ENCODE measurements at regions not wholly inside any gene's neighbourhood (a gene's known extent, or its start where the extent isn't known, plus 50 kb on each side); places are given as distances from the start of the nearest gene placed in this dataset.
"Not testable (repeated sequence)": the region's sequence is repeated elsewhere in the genome, so short reads cannot be mapped to it uniquely, and the experiment has no call there.

GRCh38 chr6:14598017-14598864, 480.7 kb downstream of the CD83 start:
- Histone ChIP-seq H3K9ac (ENCODE audit: extremely low read depth, insufficient read length, low read length) (no peak overlapping the region), H3K79me2 (ENCODE audit: insufficient read depth, low read length) (no peaks in the 10 kb centered on the region), H3K14ac (ENCODE audit: insufficient read depth, low read length) (no peak overlapping the region), H4K91ac (ENCODE audit: insufficient read length, low read depth, low read length) (no peak overlapping the region), H4K8ac (replicated peaks; ENCODE audit: insufficient read length, low read depth, low read length) (no peak overlapping the region), H3T11ph (ENCODE audit: low read length) (no peak overlapping the region), H2BK12ac (ENCODE audit: insufficient read length, low read depth, low read length) (no peak overlapping the region), H3K4me2 (ENCODE audit: insufficient read depth, insufficient read length, low read length) (no peak overlapping the region), H2BK20ac (ENCODE audit: low read depth, low read length, poor library complexity, severe bottlenecking) (no peak overlapping the region), H4K20me1 (ENCODE audit: control insufficient read depth, insufficient read depth, insufficient read length) (no peaks in the 10 kb centered on the region), H2AFZ (ENCODE audit: low read length) (no peak overlapping the region), H2BK120ac (ENCODE audit: low read depth, low read length, poor library complexity, severe bottlenecking) (no peak overlapping the region), H2AK5ac (ENCODE audit: insufficient read length, low read length) (no peak overlapping the region), H3K23me2 (ENCODE audit: insufficient read length, low read depth, low read length, poor library complexity, severe bottlenecking) (no peaks in the 10 kb centered on the region), H3K9me3 (ENCODE audit: control insufficient read depth, low read depth, low read length) (no peaks in the 10 kb centered on the region), H3K79me1 (ENCODE audit: insufficient read depth, low read depth, low read length, poor library complexity, severe bottlenecking) (no peaks in the 10 kb centered on the region), H3K4ac (ENCODE audit: low read depth, low read length) (no peak overlapping the region), H3K18ac (ENCODE audit: insufficient read length, low read depth, low read length) (no peak overlapping the region), H4K5ac (ENCODE audit: insufficient read length, low read depth, low read length) (no peak overlapping the region), H3K27ac (ENCODE audit: insufficient read length, low read depth, low read length) (peak overlapping the region; percentile 3), H3K27me3 (ENCODE audit: insufficient read depth, low read length) (no peaks in the 10 kb centered on the region), H2BK15ac (ENCODE audit: low read depth, low read length) (no peak overlapping the region), H3K23ac (ENCODE audit: insufficient read length, low read depth, low read length) (no peak overlapping the region), H2BK5ac (ENCODE audit: insufficient read length, low read length) (no peak overlapping the region), H3K4me1 (ENCODE audit: insufficient read depth, low read length) (peaks cover 12% of the 10 kb centered on the region), H3K56ac (ENCODE audit: insufficient read length, low read depth, low read length) (no peak overlapping the region)
- H3K27ac Mint-ChIP-seq = peak overlapping the region in 2 of 3 experiments; percentile 2 to 61; a peak in 3 of 7 replicates
- H3K9me3 Mint-ChIP-seq = no peaks in the 10 kb centered on the region; a peak in 1 of 5 replicates
- WGBS (ENCODE audit: extremely low coverage, insufficient read length, low lambda C conversion rate) = no CpG with 5 or more reads among the region's 6 CpGs
- no peak for DNase-seq
- peaks cover 0 to 9% (median 2%) of the 10 kb centered on the region in 3 experiments; a peak in 2 of 7 replicates for H3K36me3 Mint-ChIP-seq (ENCODE audit: insufficient read depth in 1 of 3, low read depth in 3 of 3)
- no peaks in the 10 kb centered on the region for H3K27me3 Mint-ChIP-seq (ENCODE audit: low read depth)
- H3K4me3 Mint-ChIP-seq = no peak overlapping the region; a peak in 1 of 5 replicates
- TF ChIP-seq CTCF (conservative IDR thresholded peaks at IDR 0.05) = no peak
- H3K4me1 Mint-ChIP-seq = peaks cover 44 to 51% of the 10 kb centered on the region in 2 experiments

GRCh38 chr6:14600306-14600705, 482.7 kb downstream of the CD83 start:
- not testable (repeated sequence) for H2BK120ac ChIP-seq (ENCODE audit: low read depth, low read length, poor library complexity, severe bottlenecking); H3K9me3 Mint-ChIP-seq; H2AFZ ChIP-seq (ENCODE audit: low read length); H3K14ac ChIP-seq (ENCODE audit: insufficient read depth, low read length); H2BK15ac ChIP-seq (ENCODE audit: low read depth, low read length); DNase-seq; H2BK12ac ChIP-seq (ENCODE audit: insufficient read length, low read depth, low read length); H2AK5ac ChIP-seq (ENCODE audit: insufficient read length, low read length); H3K18ac ChIP-seq (ENCODE audit: insufficient read length, low read depth, low read length); H3K27me3 Mint-ChIP-seq (ENCODE audit: low read depth); H3K27ac ChIP-seq (ENCODE audit: insufficient read length, low read depth, low read length); H4K91ac ChIP-seq (ENCODE audit: insufficient read length, low read depth, low read length); H3K9ac ChIP-seq (ENCODE audit: extremely low read depth, insufficient read length, low read length); H3K79me2 ChIP-seq (ENCODE audit: insufficient read depth, low read length); H3K23ac ChIP-seq (ENCODE audit: insufficient read length, low read depth, low read length); H2BK20ac ChIP-seq (ENCODE audit: low read depth, low read length, poor library complexity, severe bottlenecking); H3K4me3 Mint-ChIP-seq; H3K4me2 ChIP-seq (ENCODE audit: insufficient read depth, insufficient read length, low read length); H3K79me1 ChIP-seq (ENCODE audit: insufficient read depth, low read depth, low read length, poor library complexity, severe bottlenecking); H4K5ac ChIP-seq (ENCODE audit: insufficient read length, low read depth, low read length); H3K23me2 ChIP-seq (ENCODE audit: insufficient read length, low read depth, low read length, poor library complexity, severe bottlenecking); H3K27ac Mint-ChIP-seq; H3K56ac ChIP-seq (ENCODE audit: insufficient read length, low read depth, low read length); H4K8ac ChIP-seq (replicated peaks; ENCODE audit: insufficient read length, low read depth, low read length); H4K20me1 ChIP-seq (ENCODE audit: control insufficient read depth, insufficient read depth, insufficient read length); H3K9me3 ChIP-seq (ENCODE audit: control insufficient read depth, low read depth, low read length); H3T11ph ChIP-seq (ENCODE audit: low read length); H2BK5ac ChIP-seq (ENCODE audit: insufficient read length, low read length); H3K27me3 ChIP-seq (ENCODE audit: insufficient read depth, low read length); H3K4ac ChIP-seq (ENCODE audit: low read depth, low read length); H3K36me3 Mint-ChIP-seq (ENCODE audit: insufficient read depth in 1 of 3, low read depth in 3 of 3)
- no CpG with 5 or more reads among the region's 8 CpGs for WGBS (ENCODE audit: extremely low coverage, insufficient read length, low lambda C conversion rate)
- H3K4me1 ChIP-seq (ENCODE audit: insufficient read depth, low read length) = peaks cover 11% of the 10 kb centered on the region
- peaks cover 44 to 59% of the 10 kb centered on the region in 2 experiments for H3K4me1 Mint-ChIP-seq
